Uterus (tissue), 2 donors: ENCODE measurements at regions not wholly inside any gene's neighbourhood (a gene's known extent, or its start where the extent isn't known, plus 50 kb on each side); places are given as distances from the start of the nearest gene placed in this dataset.

Experiments
- CTCF ChIP-seq, 4 experiments: fragments of 200-600 bp in 2 of 4; fragments of 450-650 bp in 2 of 4; sonication (generic) in 2 of 4; IDR thresholded peaks; one replicate each; pipeline ENCODE4 v1.5.1; 2016 to 2019; ENCODE audit warnings: antibody characterized with exemption in 4 of 4, mild to moderate bottlenecking in 2 of 4, moderate library complexity in 1 of 4
- POLR2A ChIP-seq, 2 donors: fragments of 450-650 bp; IDR thresholded peaks; one replicate each; pipeline ENCODE4 v1.6.1; 2016; ENCODE audit warnings: antibody characterized with exemption in 2 of 2, mild to moderate bottlenecking in 1 of 2, moderate library complexity in 1 of 2

GRCh38 chrX:66902081-66902480, 263.2 kb upstream of the EDA2R start:
- TF ChIP-seq CTCF (IDR thresholded peaks at IDR 0.05) (no peak), POLR2A (IDR thresholded peaks at IDR 0.05) (no peak)
